Skeletal muscle cell (primary cell): ENCODE measurements at regions not wholly inside any gene's neighbourhood (a gene's known extent, or its start where the extent isn't known, plus 50 kb on each side); places are given as distances from the start of the nearest gene placed in this dataset.
"Not testable (repeated sequence)": the region's sequence is repeated elsewhere in the genome, so short reads cannot be mapped to it uniquely, and the experiment has no call there.

ENCODE experiments used
- DNase-seq: peaks from one replicate; pipeline ENCODE4 v3.0.0-alpha.2; 2010; ENCODE audit warnings: low read depth
- H3K4me3 ChIP-seq: 2 replicates; pipeline ENCODE4 v1.5.1; 2011; ENCODE audit warnings: low read depth, mild to moderate bottlenecking, control low read depth, low read length, moderate library complexity

DNA sequence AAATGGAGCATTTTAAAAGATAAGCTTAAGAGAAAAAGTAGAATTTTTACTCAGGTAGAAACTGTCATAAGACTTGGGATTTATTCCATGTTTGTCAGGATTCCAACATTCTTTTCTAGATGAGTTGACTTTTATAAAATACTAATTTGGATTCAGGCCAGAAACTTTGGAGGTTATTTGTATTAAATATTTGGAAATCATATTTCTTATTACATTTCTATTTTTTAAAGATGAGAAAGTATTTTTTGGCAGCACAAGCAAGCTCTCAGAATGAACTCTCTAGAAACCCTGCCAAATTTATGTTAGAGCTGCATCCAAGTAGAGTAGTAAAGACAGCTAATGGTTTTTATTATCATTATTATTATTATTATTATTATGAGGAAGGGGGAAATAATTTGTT is 1014.9 kb upstream of the GJE1 start:
- DNase-seq, result no peak
- no peak overlapping the region for H3K4me3 ChIP-seq

- no peak overlapping the region for H3K4me3 ChIP-seq
- DNase-seq, result peak; percentile 71
Measured at GRCh38 chr6:141110481-141110880, 1022.2 kb upstream of the GJE1 start.

GRCh38 chr6:141107591-141108160 is 1025.0 kb upstream of the GJE1 start:
- H3K4me3 ChIP-seq, result no peak overlapping the region
- DNase-seq, result no peak

DNA sequence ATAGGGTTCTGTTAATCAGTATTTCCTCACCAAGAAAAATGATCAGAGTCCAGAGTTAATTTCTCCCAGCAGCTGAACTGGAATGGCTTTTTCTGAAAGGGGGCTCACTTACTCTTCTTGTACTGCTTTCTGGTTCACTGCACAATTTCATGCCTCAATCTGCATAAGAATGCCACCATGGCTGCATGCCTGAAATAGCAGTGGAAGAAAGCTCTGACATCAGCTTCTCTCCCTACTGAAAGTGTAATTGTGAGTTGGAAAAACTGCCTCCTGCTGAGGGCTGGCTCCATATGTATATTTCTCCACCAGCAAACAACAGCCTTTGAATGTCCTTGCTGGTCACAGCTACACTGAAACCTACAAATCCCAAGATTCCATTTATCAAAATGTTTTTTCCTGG is 1027.2 kb upstream of the GJE1 start:
- no peak overlapping the region for H3K4me3 ChIP-seq
- no peak for DNase-seq

DNA sequence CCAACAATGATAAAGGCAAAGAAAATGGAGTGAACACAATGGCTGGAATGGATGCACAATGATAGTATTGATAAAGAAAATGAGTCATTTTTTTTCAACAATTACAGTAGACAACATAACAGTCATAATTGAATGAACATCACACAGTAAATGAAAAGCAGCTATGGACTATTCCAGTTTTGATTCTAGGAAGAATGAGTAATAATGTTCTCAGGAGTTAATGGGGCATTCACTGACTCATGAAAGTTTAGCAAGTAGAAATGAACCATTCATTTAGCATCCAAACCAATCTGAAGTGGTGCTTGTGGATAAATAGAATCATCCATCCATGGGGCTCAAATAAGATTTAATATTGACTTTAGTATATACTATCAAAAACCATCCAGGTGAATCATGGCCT is 1029.5 kb upstream of the GJE1 start:
- H3K4me3 ChIP-seq, result no peak overlapping the region
- DNase-seq, result no peak

DNA sequence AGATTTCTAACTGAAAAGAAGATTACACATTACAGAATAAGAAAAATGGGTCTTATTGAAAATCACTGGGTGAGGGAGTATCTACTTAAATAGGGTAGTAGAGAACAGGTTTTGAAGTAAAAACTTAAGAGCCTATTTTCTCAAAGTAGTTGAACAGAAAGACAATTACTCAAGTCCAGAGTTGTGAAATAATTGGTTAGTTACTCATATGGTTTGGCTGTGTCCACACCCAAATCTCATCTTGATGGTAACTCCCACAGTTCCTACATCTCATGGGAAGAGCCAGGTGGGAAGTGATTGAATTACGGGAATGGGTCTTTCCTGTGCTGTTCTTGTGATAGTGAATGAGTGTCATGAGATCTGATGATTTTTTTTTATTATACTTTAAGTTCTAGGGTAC is 1035.3 kb upstream of the GJE1 start:
- no peak overlapping the region for H3K4me3 ChIP-seq
- no peak for DNase-seq

- no peak overlapping the region for H3K4me3 ChIP-seq
- no peak for DNase-seq
Measured at GRCh38 chr6:141095308-141095707, 1037.4 kb upstream of the GJE1 start.

DNA sequence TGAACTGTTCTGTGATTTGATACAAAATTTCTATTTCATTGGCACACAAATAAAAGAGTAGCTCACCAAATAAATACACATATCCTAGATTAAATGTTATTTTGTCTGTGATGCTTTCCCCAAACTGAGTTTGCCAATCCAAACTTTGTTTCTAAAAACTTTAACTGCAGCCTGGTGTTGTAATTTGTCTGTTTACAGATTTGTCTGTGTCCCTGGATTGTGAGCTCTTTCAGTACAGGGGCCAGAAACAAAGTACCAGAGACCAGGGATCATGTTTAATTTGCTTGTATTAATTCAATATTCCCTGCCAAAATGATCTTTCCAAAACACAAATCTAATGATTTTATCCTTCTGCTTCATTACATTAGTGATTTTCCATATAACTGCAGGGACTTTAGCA is 1044.6 kb upstream of the GJE1 start:
- H3K4me3 ChIP-seq, result no peak overlapping the region
- no peak for DNase-seq

DNA sequence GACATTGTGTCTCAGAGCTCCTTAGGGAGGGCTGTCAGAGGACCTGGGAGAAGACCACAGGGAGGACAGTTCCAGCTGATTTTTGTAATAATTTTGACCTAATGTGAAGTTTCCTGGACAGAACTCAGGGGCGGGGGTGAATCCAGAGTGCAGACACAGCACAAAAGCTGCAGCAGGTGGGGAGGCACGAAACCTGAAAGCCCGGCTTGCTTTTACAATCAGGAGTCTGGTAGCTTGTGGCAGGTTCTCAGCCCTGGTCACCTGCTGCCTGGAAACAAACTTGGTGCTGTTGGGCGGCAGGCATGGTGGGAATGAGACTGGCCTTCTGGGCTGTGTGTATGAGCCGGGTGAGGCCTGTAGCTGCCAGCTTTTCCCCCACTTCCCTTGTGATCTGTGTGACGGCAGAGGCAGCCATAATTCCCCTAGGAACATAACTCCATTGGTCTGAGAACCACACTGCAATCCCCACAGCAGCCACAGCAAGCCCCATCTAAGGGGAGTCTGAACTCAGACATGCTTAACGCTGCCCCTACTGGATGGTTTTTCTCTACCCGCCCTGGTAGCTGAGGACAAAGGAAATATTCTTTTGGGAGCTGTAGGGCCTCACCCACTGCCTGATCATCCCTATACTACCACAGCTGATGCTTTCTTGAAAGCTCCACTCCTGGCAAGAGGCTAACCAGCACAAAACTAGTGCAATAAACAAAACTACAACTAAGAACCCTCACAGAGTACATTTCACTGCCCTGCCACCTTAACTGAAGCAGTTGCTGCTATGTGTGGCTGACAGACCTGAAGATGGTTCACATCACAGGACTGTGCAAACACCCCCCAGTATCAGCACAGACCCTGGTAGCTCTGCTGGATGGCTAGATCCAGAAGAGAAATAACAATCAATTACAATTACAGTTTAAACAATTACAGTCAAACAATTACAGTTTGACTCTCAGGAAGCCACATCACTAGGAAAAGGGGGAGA is 1055.1 kb upstream of the GJE1 start:
- no peak overlapping the region for H3K4me3 ChIP-seq
- DNase-seq, result no peak

GRCh38 chr6:141057761-141058160 is 1075.0 kb upstream of the GJE1 start:
- no peak for DNase-seq
- H3K4me3 ChIP-seq, result no peak overlapping the region

DNA sequence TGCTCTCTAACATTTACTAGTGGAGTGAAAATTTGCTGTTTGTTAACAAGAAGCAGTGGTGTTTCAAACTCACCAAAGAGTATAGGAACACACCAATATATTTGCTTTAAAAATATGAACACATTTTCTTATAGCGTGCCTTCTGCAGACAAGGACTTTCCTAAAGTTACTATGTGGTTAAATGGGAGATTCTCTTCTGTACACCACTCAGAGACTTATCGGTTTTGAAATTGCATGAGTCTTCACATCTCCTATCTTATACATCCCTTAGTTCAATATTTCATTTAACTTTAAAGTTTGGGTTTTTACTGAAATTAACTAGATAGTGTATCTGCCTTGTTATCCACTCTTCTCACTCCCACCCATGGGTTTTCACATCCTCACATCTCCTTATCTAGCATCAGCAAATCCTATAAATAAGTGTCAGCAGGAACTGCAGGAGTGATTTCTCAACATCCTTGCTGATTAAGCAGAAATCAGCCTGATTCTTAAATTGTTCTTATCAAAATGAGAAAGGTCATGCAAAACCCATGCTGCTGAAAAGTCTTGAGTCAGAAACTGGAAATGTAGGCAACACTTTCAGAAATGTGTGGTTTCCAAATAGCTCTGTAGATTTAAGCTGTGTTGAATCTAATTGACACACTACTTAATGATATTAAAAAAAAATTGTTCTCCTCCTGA is 1075.6 kb upstream of the GJE1 start:
- H3K4me3 ChIP-seq, result no peak overlapping the region
- no peak for DNase-seq

GRCh38 chr6:141050471-141050870 is 1082.3 kb upstream of the GJE1 start:
- H3K4me3 ChIP-seq, result no peak overlapping the region
- no peak for DNase-seq

- DNase-seq, result no peak
- no peak overlapping the region for H3K4me3 ChIP-seq
Measured at GRCh38 chr6:141048451-141048850, 1084.3 kb upstream of the GJE1 start.

DNA sequence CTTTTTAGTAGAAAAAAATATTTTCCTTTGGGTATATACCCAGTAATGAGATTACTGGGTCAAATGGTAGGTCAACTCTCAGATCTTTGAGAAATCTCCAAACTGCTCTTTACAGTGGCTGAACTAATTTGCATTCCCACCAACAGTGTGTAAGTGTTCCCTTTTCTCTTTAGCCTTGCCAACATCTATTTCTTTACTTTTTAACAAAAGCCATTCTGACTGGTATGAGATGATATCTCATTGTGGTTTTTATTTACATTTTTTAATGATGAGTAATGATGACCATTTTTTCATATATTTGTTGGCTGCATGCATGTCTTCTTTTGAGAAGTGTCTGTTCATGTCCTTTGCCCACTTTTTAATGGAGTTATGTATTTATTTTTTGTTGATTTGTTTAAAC is 1086.2 kb upstream of the GJE1 start:
- DNase-seq, H3K4me3 ChIP-seq: not testable (repeated sequence)

DNA sequence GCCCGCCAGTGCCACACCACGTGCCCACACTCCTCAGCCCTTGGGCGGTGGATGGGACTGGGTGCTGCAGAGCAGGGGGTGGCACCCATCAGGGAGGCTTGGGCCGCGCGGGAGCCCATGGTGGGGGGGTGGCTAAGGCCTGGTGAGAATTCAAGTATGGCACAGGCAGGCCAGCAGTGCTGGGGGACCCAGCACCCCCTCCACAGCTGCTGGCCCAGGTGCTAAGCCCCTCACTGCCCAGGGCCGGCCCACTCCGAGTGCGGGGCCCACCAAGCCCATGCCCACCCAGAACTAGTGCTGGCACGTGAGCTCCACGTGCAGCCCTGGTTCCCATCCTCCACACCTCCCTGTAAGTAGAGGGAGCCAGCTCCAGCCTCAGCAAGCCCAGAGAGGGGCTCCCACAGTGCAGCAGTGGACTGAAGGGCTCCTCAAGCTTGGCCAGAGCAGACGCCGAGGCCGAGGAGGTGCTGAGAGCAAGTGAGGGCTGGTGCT is 1091.1 kb upstream of the GJE1 start:
- DNase-seq, result no peak
- no peak overlapping the region for H3K4me3 ChIP-seq

GRCh38 chr6:141035312-141036200 is 1097.2 kb upstream of the GJE1 start:
- no peak for DNase-seq
- H3K4me3 ChIP-seq, result no peak overlapping the region

- no peak for DNase-seq
Measured at GRCh38 chr6:141033101-141033500, 1099.6 kb upstream of the GJE1 start.

DNA sequence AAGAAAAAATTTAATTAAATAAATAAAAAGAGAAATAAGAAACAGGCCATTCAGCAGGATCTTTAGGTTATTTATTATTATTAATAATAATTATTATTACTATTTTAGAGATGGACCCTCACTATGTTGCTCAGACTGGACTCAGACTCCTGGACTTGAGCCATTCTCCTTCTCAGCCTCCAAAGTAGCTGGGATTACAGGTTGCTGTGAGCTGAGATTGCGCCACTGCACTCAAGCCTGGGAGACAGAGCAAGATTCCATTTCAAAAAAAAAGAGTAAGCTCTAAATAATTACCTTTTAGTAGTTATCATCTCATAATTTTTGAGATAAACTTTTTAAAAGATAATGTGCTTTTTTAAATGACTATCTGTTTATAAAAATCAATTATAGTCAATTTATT is 1102.8 kb upstream of the GJE1 start:
- DNase-seq, result no peak
- no peak overlapping the region for H3K4me3 ChIP-seq

More at GRCh38 chr6:141033101-141033500, 1099.6 kb upstream of the GJE1 start:
- no peak overlapping the region for H3K4me3 ChIP-seq

- no peak for DNase-seq
- H3K4me3 ChIP-seq, result no peak overlapping the region
Measured at GRCh38 chr6:141028791-141029280, 1103.9 kb upstream of the GJE1 start.
